ENCODE measurements at regions not wholly inside any gene's neighbourhood (a gene's known extent, or its start where the extent isn't known, plus 50 kb on each side); places are given as distances from the start of the nearest gene placed in this dataset.

- H3K4me2 ChIP-seq (ENCODE audit: insufficient read depth, low read length, poor library complexity, severe bottlenecking) = no peak overlapping the region
- H3K36me3 ChIP-seq (replicated peaks in 1 of 2; ENCODE audit: control insufficient read depth in 2 of 2, insufficient read depth in 2 of 2, low read length in 2 of 2) = no peaks in the 10 kb centered on the region
- no peak overlapping the region for H3K14ac ChIP-seq (ENCODE audit: low read length)
- H2AFZ ChIP-seq (ENCODE audit: low read length) = no peak overlapping the region
- H3K9me3 ChIP-seq (replicated peaks in 1 of 2; ENCODE audit: control insufficient read depth in 2 of 2, insufficient read depth in 1 of 2, low read depth in 1 of 2, low read length in 2 of 2) = no peaks in the 10 kb centered on the region
- no peak overlapping the region for H2BK5ac ChIP-seq (ENCODE audit: low read length)
- no peaks in the 10 kb centered on the region for H3K27me3 ChIP-seq (ENCODE audit: control insufficient read depth in 3 of 3, insufficient read depth in 3 of 3, low read depth in 1 of 3, low read length in 3 of 3)
- DNase-seq (ENCODE audit: low spot score) = no peak
- H3K18ac ChIP-seq (ENCODE audit: low read length) = no peak overlapping the region
- no peak overlapping the region for H3K23ac ChIP-seq (ENCODE audit: low read depth, low read length, poor library complexity)
- no peak overlapping the region for H2BK120ac ChIP-seq (ENCODE audit: low read depth, low read length)
- H2BK12ac ChIP-seq (ENCODE audit: low read length) = no peak overlapping the region
- no peaks in the 10 kb centered on the region for H3K4me1 ChIP-seq (ENCODE audit: control insufficient read depth in 2 of 2, insufficient read depth in 1 of 2, low read depth in 1 of 2, low read length in 2 of 2)
- no peak overlapping the region for H2BK15ac ChIP-seq (ENCODE audit: low read length)
- no CpG with 5 or more reads among the region's 2 CpGs for WGBS, 2 donors (ENCODE audit: extremely low coverage in 2 of 2, insufficient read length in 2 of 2, insufficient replicate concordance in 1 of 2)
- H4K91ac ChIP-seq (ENCODE audit: low read depth, low read length, poor library complexity) = no peak overlapping the region
- H3K4ac ChIP-seq (ENCODE audit: low read length) = no peak overlapping the region
- H3K79me1 ChIP-seq (ENCODE audit: low read depth, low read length) = no peaks in the 10 kb centered on the region
- no peak overlapping the region for H2AK5ac ChIP-seq (ENCODE audit: low read depth, low read length)
- no peak overlapping the region for H3K27ac ChIP-seq (replicated peaks; ENCODE audit: low read length)
- no peak overlapping the region for H3K9ac ChIP-seq (ENCODE audit: low read depth, low read length, poor library complexity)
- no peak overlapping the region for H4K8ac ChIP-seq (ENCODE audit: low read depth, low read length)
- no peak overlapping the region for H3K4me3 ChIP-seq (ENCODE audit: low read length in 2 of 2)
These were observed 271.9 kb downstream of the KIF20B start for GRCh38 chr10:89973326-89973725.

GRCh38 chr10:89975071-89975470 is 273.7 kb downstream of the KIF20B start:
- Histone ChIP-seq H2BK5ac (ENCODE audit: low read length) (no peak overlapping the region), H3K18ac (ENCODE audit: low read length) (no peak overlapping the region), H2AK5ac (ENCODE audit: low read depth, low read length) (no peak overlapping the region), H3K79me1 (ENCODE audit: low read depth, low read length) (no peaks in the 10 kb centered on the region), H2AFZ (ENCODE audit: low read length) (no peak overlapping the region), H2BK120ac (ENCODE audit: low read depth, low read length) (no peak overlapping the region), H2BK15ac (ENCODE audit: low read length) (no peak overlapping the region), H3K36me3 (replicated peaks in 1 of 2; ENCODE audit: control insufficient read depth in 2 of 2, insufficient read depth in 2 of 2, low read length in 2 of 2) (no peaks in the 10 kb centered on the region), H3K9ac (ENCODE audit: low read depth, low read length, poor library complexity) (no peak overlapping the region), H3K4ac (ENCODE audit: low read length) (no peak overlapping the region), H3K4me3 (ENCODE audit: low read length in 2 of 2) (no peak overlapping the region), H3K4me1 (ENCODE audit: control insufficient read depth in 2 of 2, insufficient read depth in 1 of 2, low read depth in 1 of 2, low read length in 2 of 2) (no peaks in the 10 kb centered on the region), H3K4me2 (ENCODE audit: insufficient read depth, low read length, poor library complexity, severe bottlenecking) (no peak overlapping the region), H3K23ac (ENCODE audit: low read depth, low read length, poor library complexity) (no peak overlapping the region), H3K27me3 (ENCODE audit: control insufficient read depth in 3 of 3, insufficient read depth in 3 of 3, low read depth in 1 of 3, low read length in 3 of 3) (no peaks in the 10 kb centered on the region), H3K27ac (replicated peaks; ENCODE audit: low read length) (no peak overlapping the region), H3K9me3 (replicated peaks in 1 of 2; ENCODE audit: control insufficient read depth in 2 of 2, insufficient read depth in 1 of 2, low read depth in 1 of 2, low read length in 2 of 2) (no peaks in the 10 kb centered on the region), H2BK12ac (ENCODE audit: low read length) (no peak overlapping the region), H3K14ac (ENCODE audit: low read length) (no peak overlapping the region), H4K91ac (ENCODE audit: low read depth, low read length, poor library complexity) (no peak overlapping the region), H4K8ac (ENCODE audit: low read depth, low read length) (no peak overlapping the region)
- DNase-seq (ENCODE audit: low spot score) = no peak
- no CpG with 5 or more reads among the region's 2 CpGs for WGBS, 2 donors (ENCODE audit: extremely low coverage in 2 of 2, insufficient read length in 2 of 2, insufficient replicate concordance in 1 of 2)

- H2AK5ac ChIP-seq (ENCODE audit: low read depth, low read length) = no peak overlapping the region
- no peaks in the 10 kb centered on the region for H3K9me3 ChIP-seq (replicated peaks in 1 of 2; ENCODE audit: control insufficient read depth in 2 of 2, insufficient read depth in 1 of 2, low read depth in 1 of 2, low read length in 2 of 2)
- H2BK15ac ChIP-seq (ENCODE audit: low read length) = no peak overlapping the region
- no peaks in the 10 kb centered on the region for H3K27me3 ChIP-seq (ENCODE audit: control insufficient read depth in 3 of 3, insufficient read depth in 3 of 3, low read depth in 1 of 3, low read length in 3 of 3)
- no peak overlapping the region for H4K8ac ChIP-seq (ENCODE audit: low read depth, low read length)
- H3K4ac ChIP-seq (ENCODE audit: low read length) = no peak overlapping the region
- no peak overlapping the region for H3K27ac ChIP-seq (replicated peaks; ENCODE audit: low read length)
- H2AFZ ChIP-seq (ENCODE audit: low read length) = no peak overlapping the region
- H3K23ac ChIP-seq (ENCODE audit: low read depth, low read length, poor library complexity) = no peak overlapping the region
- no peaks in the 10 kb centered on the region for H3K79me1 ChIP-seq (ENCODE audit: low read depth, low read length)
- H3K9ac ChIP-seq (ENCODE audit: low read depth, low read length, poor library complexity) = no peak overlapping the region
- no peak overlapping the region for H3K18ac ChIP-seq (ENCODE audit: low read length)
- H2BK120ac ChIP-seq (ENCODE audit: low read depth, low read length) = no peak overlapping the region
- no peak overlapping the region for H3K4me3 ChIP-seq (ENCODE audit: low read length in 2 of 2)
- H2BK5ac ChIP-seq (ENCODE audit: low read length) = no peak overlapping the region
- no peak overlapping the region for H4K91ac ChIP-seq (ENCODE audit: low read depth, low read length, poor library complexity)
- DNase-seq (ENCODE audit: low spot score) = no peak
- no peak overlapping the region for H3K4me2 ChIP-seq (ENCODE audit: insufficient read depth, low read length, poor library complexity, severe bottlenecking)
- H3K36me3 ChIP-seq (replicated peaks in 1 of 2; ENCODE audit: control insufficient read depth in 2 of 2, insufficient read depth in 2 of 2, low read length in 2 of 2) = no peaks in the 10 kb centered on the region
- H3K14ac ChIP-seq (ENCODE audit: low read length) = no peak overlapping the region
- no peak overlapping the region for H2BK12ac ChIP-seq (ENCODE audit: low read length)
- no CpG with 5 or more reads among the region's 2 CpGs for WGBS, 2 donors (ENCODE audit: extremely low coverage in 2 of 2, insufficient read length in 2 of 2, insufficient replicate concordance in 1 of 2)
- H3K4me1 ChIP-seq (ENCODE audit: control insufficient read depth in 2 of 2, insufficient read depth in 1 of 2, low read depth in 1 of 2, low read length in 2 of 2) = no peaks in the 10 kb centered on the region
These were observed 274.4 kb downstream of the KIF20B start for GRCh38 chr10:89975771-89976170.

GRCh38 chr10:89978081-89978480 is 276.7 kb downstream of the KIF20B start:
- WGBS, 2 donors (ENCODE audit: extremely low coverage in 2 of 2, insufficient read length in 2 of 2, insufficient replicate concordance in 1 of 2) = no CpG with 5 or more reads among the region's 1 CpG
- no peak overlapping the region for H3K4ac ChIP-seq (ENCODE audit: low read length)
- H4K8ac ChIP-seq (ENCODE audit: low read depth, low read length) = no peak overlapping the region

More at GRCh38 chr10:89978081-89978480, 276.7 kb downstream of the KIF20B start:
- Histone ChIP-seq H3K4me1 (ENCODE audit: control insufficient read depth in 2 of 2, insufficient read depth in 1 of 2, low read depth in 1 of 2, low read length in 2 of 2) (no peaks in the 10 kb centered on the region), H2BK120ac (ENCODE audit: low read depth, low read length) (no peak overlapping the region), H2BK15ac (ENCODE audit: low read length) (no peak overlapping the region), H3K18ac (ENCODE audit: low read length) (no peak overlapping the region), H3K9ac (ENCODE audit: low read depth, low read length, poor library complexity) (no peak overlapping the region), H2AFZ (ENCODE audit: low read length) (no peak overlapping the region), H3K23ac (ENCODE audit: low read depth, low read length, poor library complexity) (no peak overlapping the region), H4K91ac (ENCODE audit: low read depth, low read length, poor library complexity) (no peak overlapping the region), H3K4me2 (ENCODE audit: insufficient read depth, low read length, poor library complexity, severe bottlenecking) (no peak overlapping the region), H3K27ac (replicated peaks; ENCODE audit: low read length) (no peak overlapping the region), H2BK5ac (ENCODE audit: low read length) (no peak overlapping the region), H3K9me3 (replicated peaks in 1 of 2; ENCODE audit: control insufficient read depth in 2 of 2, insufficient read depth in 1 of 2, low read depth in 1 of 2, low read length in 2 of 2) (no peaks in the 10 kb centered on the region), H3K4me3 (ENCODE audit: low read length in 2 of 2) (no peak overlapping the region), H2AK5ac (ENCODE audit: low read depth, low read length) (no peak overlapping the region), H2BK12ac (ENCODE audit: low read length) (no peak overlapping the region), H3K27me3 (ENCODE audit: control insufficient read depth in 3 of 3, insufficient read depth in 3 of 3, low read depth in 1 of 3, low read length in 3 of 3) (no peaks in the 10 kb centered on the region), H3K14ac (ENCODE audit: low read length) (no peak overlapping the region), H3K79me1 (ENCODE audit: low read depth, low read length) (no peaks in the 10 kb centered on the region), H3K36me3 (replicated peaks in 1 of 2; ENCODE audit: control insufficient read depth in 2 of 2, insufficient read depth in 2 of 2, low read length in 2 of 2) (no peaks in the 10 kb centered on the region)
- DNase-seq (ENCODE audit: low spot score) = no peak

All from neuronal stem cell (in vitro differentiated cells).